ENCODE measurements at regions not wholly inside any gene's neighbourhood (a gene's known extent, or its start where the extent isn't known, plus 50 kb on each side); places are given as distances from the start of the nearest gene placed in this dataset.

GRCh38 chr15:95345867-95346266, 984.6 kb upstream of the NR2F2 start:
- Mint-ChIP-seq H3K9me3 (no peaks in the 10 kb centered on the region), H3K4me3 (no peak overlapping the region), H3K36me3 (peaks cover 0 to 5% (median 3%) of the 10 kb centered on the region in 3 donors), H3K27ac (no peak overlapping the region), H3K27me3 (ENCODE audit: low read depth in 3 of 3) (peaks cover 0 to 7% (median under 1%) of the 10 kb centered on the region in 3 donors), H3K4me1 (no peaks in the 10 kb centered on the region)
- DNase-seq, result no peak

DNA sequence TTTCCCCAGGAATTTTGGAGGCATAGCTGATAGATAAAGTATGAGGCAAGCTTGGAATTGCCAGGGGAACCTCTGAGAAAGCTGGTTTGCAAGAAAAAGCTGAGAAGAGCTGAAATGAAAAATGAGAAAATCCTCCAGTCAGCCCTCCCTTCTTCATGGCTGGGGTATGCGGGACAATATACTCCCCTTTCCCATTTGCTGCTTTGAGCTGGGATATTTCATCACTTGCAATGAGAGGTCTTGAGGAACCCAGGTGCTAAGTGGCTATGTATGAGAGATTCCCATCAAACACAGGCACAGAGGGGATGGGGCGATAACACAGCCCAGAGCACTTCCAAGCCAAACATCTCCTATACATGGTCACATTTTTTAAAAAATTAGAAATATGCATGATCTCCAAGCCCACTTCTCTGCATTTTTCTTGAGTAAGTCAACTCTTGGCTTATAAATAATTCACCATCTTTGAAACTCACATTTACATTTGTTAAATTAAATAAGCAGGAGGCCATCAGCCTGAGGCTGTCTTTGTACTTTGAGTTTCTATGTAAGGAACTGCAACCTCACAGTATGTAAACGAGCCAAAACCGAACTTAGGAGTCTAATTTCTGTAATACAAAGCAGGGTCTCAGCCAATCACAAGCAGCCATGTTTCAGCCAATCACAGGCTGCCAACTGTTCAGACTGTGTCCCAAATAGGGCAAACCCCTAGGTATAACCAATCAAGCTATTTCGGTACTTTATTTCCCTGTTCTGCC, 983.6 kb upstream of the NR2F2 start:
- Mint-ChIP-seq H3K27ac (no peak overlapping the region), H3K36me3 (peaks cover 0 to 5% (median 3%) of the 10 kb centered on the region in 3 donors), H3K4me3 (no peak overlapping the region), H3K9me3 (no peaks in the 10 kb centered on the region), H3K27me3 (ENCODE audit: low read depth in 3 of 3) (peaks cover 0 to 7% (median 0%) of the 10 kb centered on the region in 3 donors), H3K4me1 (no peaks in the 10 kb centered on the region)
- no peak for DNase-seq

DNA sequence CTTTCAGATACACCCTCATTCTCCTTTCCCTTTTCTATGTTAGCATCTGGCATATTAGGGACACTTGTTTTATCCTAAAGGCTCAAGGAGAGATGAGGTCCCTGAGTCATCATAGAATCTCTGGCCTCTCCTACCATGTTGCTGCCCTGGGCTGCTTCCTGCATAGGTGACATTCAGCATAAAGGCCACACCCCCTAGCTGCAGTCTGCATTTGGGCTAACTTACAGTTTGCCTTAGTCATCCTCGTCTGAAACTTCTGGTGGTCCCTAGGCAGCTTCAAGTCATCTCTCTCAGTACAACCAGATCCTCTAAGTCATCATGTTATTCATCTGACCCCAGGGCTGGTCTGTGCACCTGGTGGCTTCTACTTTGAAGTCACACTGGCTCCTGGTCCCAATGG, 982.7 kb upstream of the NR2F2 start:
- no peaks in the 10 kb centered on the region for H3K4me1 Mint-ChIP-seq
- no peak overlapping the region for H3K4me3 Mint-ChIP-seq
- H3K27ac Mint-ChIP-seq, result no peak overlapping the region
- peaks cover 0 to 5% (median 3%) of the 10 kb centered on the region in 3 donors for H3K36me3 Mint-ChIP-seq
- H3K27me3 Mint-ChIP-seq (ENCODE audit: low read depth in 3 of 3), result peaks cover 0 to 7% (median 0%) of the 10 kb centered on the region in 3 donors
- no peaks in the 10 kb centered on the region for H3K9me3 Mint-ChIP-seq
- DNase-seq, result no peak

- H3K4me3 Mint-ChIP-seq, result no peak overlapping the region
- no peaks in the 10 kb centered on the region for H3K4me1 Mint-ChIP-seq
- H3K9me3 Mint-ChIP-seq, result no peaks in the 10 kb centered on the region
- peaks cover 0 to 5% (median 3%) of the 10 kb centered on the region in 3 donors for H3K36me3 Mint-ChIP-seq
- DNase-seq, result no peak
- H3K27me3 Mint-ChIP-seq (ENCODE audit: low read depth in 3 of 3), result peaks cover 0 to 3% (median under 1%) of the 10 kb centered on the region in 3 donors
- H3K27ac Mint-ChIP-seq, result no peak overlapping the region
Measured at GRCh38 chr15:95350908-95351307, 979.6 kb upstream of the NR2F2 start.

DNA sequence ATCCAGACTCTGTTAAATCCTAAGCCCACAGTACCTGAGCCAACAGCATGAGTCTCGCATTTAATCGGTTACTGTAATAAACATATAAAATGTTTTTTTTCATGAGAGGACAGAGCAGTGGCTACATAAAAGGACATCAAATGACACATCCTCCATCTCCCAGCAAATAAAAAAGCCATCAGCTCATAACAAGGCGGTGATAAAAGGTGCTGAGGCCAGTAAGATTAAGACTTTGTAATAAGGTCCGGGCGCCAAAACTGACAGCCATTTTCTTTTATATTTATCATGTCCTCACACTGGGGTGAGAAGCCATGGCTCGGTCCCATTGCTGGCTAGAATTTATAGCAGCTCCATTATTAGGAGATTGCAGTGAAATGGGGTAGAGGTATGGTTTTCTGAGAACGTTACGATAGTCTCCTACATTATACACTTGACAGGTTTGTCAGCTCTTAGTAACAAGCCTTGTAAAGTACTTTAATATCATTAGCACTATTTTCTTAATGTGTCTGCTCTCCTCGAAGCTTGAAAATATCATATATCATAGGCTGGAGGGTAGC, 977.8 kb upstream of the NR2F2 start:
- H3K27ac Mint-ChIP-seq, result no peak overlapping the region
- no peaks in the 10 kb centered on the region for H3K9me3 Mint-ChIP-seq
- H3K4me1 Mint-ChIP-seq, result no peaks in the 10 kb centered on the region
- peaks cover 3 to 4% (median 3%) of the 10 kb centered on the region in 3 donors for H3K27me3 Mint-ChIP-seq (ENCODE audit: low read depth in 3 of 3)
- no peak for DNase-seq
- peaks cover 0 to 3% (median 0%) of the 10 kb centered on the region in 3 donors for H3K36me3 Mint-ChIP-seq
- H3K4me3 Mint-ChIP-seq, result no peak overlapping the region

- Mint-ChIP-seq H3K27me3 (ENCODE audit: low read depth in 3 of 3) (peaks cover 0 to 4% (median 3%) of the 10 kb centered on the region in 3 donors), H3K36me3 (peaks cover 0 to 3% (median 0%) of the 10 kb centered on the region in 3 donors), H3K27ac (no peak overlapping the region), H3K9me3 (no peaks in the 10 kb centered on the region), H3K4me3 (no peak overlapping the region), H3K4me1 (no peaks in the 10 kb centered on the region)
- no peak for DNase-seq
Measured at GRCh38 chr15:95353512-95353911, 977.0 kb upstream of the NR2F2 start.

DNA sequence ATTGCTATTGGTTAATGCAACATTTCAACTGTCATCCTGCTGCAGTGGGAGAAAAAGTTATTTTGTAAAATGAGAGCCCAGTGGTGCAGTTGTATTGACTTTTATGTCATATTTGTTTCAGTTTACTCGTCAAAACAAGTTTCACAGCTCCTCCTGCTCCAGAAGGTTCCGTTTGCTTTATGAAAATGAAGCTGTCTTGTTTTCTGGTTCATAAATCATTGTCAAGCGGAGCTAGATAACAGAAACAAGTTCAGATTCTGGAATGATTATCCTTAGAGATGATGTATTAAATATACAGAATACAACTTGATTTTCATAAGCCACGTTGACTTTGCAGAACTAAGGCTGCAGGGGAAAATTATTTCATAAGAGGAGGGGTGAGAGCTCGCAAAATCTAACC, 970.5 kb upstream of the NR2F2 start:
- peaks cover 5 to 24% (median 14%) of the 10 kb centered on the region in 6 donors for H3K9me3 Mint-ChIP-seq
- no peak overlapping the region for H3K4me3 Mint-ChIP-seq
- DNase-seq, result no peak
- no peaks in the 10 kb centered on the region for H3K4me1 Mint-ChIP-seq
- H3K27ac Mint-ChIP-seq, result no peak overlapping the region
- peaks cover 0 to 7% (median 7%) of the 10 kb centered on the region in 3 donors for H3K36me3 Mint-ChIP-seq
- H3K27me3 Mint-ChIP-seq (ENCODE audit: low read depth in 3 of 3), result peaks cover 4 to 9% (median 7%) of the 10 kb centered on the region in 3 donors

GRCh38 chr15:95362306-95362705, 968.2 kb upstream of the NR2F2 start:
- Mint-ChIP-seq H3K36me3 (peaks cover 0 to 7% (median 7%) of the 10 kb centered on the region in 3 donors), H3K4me1 (no peaks in the 10 kb centered on the region), H3K27ac (no peak overlapping the region), H3K4me3 (no peak overlapping the region), H3K9me3 (peaks cover 5 to 24% (median 14%) of the 10 kb centered on the region in 6 donors), H3K27me3 (ENCODE audit: low read depth in 3 of 3) (peaks cover 2 to 9% (median 7%) of the 10 kb centered on the region in 3 donors)
- no peak for DNase-seq

DNA sequence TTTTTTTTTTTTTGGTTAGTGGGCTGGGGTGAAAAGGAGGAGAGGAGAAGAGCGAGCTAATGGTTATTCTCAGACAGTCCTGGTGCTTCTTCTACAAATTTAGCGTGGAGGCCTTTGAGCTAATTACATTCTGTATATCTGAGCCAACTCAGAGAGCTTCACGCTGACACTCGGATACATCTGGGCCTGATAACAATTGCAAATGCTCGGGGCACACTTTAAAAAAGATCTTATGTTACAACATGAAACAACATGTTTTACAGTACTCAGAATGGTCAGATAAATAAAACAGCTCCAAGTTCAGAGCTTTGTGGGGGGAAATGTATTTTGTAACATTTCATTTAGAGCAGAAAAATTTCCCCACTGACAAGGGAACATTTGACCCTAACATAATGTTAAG, 966.9 kb upstream of the NR2F2 start:
- Mint-ChIP-seq H3K4me1 (no peaks in the 10 kb centered on the region), H3K4me3 (no peak overlapping the region), H3K27ac (no peak overlapping the region), H3K36me3 (peaks cover 0 to 7% (median 7%) of the 10 kb centered on the region in 3 donors), H3K9me3 (peaks cover 5 to 24% (median 14%) of the 10 kb centered on the region in 6 donors), H3K27me3 (ENCODE audit: low read depth in 3 of 3) (peaks cover 3 to 9% (median 3%) of the 10 kb centered on the region in 3 donors)
- DNase-seq, result no peak

DNA sequence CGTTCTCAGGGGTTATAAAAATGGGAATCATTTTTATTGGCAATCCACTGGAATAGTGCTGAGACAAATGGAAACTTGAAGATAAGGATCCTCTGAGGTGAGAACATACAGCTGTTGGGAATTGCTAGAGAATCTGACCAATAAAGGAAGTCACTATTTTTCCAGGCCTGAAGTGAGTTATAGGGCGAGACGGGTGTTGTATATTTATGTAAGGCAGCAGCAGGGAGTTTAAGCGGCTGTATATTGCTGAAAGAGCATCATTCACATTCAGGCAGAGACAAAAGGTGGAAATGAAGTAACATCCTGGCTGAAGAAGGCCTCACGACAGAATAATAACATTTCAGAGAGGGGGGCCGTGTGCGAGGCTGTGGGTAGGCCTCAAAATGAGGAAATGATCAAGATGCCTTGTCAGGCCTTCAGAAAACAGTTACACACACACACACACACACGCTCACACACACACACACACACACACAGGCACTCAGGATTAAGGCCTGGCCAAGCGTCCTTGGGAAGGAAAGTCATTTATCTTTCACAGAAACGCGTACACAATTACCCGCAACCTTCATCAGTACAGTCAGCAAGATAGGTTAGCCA, 964.9 kb upstream of the NR2F2 start:
- Mint-ChIP-seq H3K4me1 (no peaks in the 10 kb centered on the region), H3K27me3 (ENCODE audit: low read depth in 3 of 3) (peaks cover 3 to 9% (median 4%) of the 10 kb centered on the region in 3 donors)

DNA sequence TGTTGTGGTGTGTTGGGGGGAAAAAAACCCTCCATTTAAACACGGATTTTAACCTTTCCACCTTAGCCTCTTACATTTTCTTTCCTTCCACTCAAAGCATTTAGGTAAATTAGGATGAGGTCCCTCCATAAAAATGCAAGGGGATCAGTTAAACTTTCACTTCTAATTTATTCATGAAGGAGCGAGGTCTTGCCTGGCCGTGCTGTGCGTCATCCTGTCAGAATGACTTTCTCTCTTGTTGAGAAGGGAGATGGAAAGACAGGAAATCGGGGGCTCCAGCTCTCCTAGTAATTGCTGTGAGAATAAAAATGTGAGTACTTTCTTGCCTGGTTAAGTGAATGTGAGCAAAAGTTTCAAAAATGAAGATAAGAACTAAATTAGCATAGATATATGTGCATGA, 962.3 kb upstream of the NR2F2 start:
- Mint-ChIP-seq H3K4me1 (no peaks in the 10 kb centered on the region), H3K27ac (no peak overlapping the region), H3K4me3 (no peak overlapping the region), H3K36me3 (peaks cover 0 to 4% (median 0%) of the 10 kb centered on the region in 3 donors), H3K27me3 (ENCODE audit: low read depth in 3 of 3) (peaks cover 2 to 9% (median 2%) of the 10 kb centered on the region in 3 donors), H3K9me3 (peaks cover 0 to under 1% (median 0%) of the 10 kb centered on the region in 6 donors)
- no peak for DNase-seq

More for the DNA sequence above, 964.9 kb upstream of the NR2F2 start:
- Mint-ChIP-seq H3K4me3 (no peak overlapping the region), H3K9me3 (peaks cover 5 to 24% (median 14%) of the 10 kb centered on the region in 6 donors), H3K27ac (no peak overlapping the region), H3K36me3 (peaks cover 0 to 7% (median 7%) of the 10 kb centered on the region in 3 donors)
- no peak for DNase-seq

DNA sequence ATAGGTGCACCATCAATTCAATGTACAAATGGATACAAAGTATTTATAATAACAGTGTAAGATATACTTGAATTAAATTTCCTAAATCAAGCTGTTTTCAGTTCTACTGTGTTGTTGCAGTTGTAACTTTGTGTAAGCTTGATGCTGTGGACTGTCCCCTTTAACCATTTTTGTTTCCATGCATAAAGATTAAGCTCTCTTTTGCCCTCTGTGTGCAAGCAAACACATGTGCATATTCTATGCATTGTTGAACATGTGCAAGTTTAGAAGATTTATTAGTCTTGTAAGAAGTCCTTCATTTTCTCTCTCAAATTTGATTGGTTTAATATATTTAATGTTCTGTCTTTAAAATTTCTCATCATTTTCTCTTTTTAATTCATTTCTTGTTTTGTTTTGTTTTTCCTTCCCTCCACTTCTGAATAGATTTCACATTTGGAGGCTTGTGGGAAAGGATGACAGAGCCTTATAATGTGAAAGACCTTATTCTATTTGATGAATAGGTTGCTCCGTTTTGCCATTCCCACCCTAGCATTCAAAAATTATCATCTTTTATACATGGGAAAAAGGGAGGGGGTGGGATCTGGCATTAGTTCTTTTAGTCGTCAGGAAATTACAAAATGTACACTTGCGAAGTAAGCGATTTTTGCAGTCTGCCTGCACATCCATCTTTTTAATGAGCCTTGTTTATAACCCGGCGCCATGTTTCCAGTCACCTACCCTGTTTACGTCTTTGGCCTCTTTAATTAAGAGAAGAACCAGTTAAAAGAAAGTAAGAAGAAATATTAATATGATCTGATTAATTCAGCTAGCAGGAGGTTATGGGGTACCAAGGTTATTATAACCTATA, 961.5 kb upstream of the NR2F2 start:
- Mint-ChIP-seq H3K4me3 (no peak overlapping the region), H3K4me1 (no peaks in the 10 kb centered on the region), H3K27me3 (ENCODE audit: low read depth in 3 of 3) (peaks cover 2 to 9% (median 2%) of the 10 kb centered on the region in 3 donors), H3K9me3 (no peaks in the 10 kb centered on the region), H3K27ac (no peak overlapping the region), H3K36me3 (peaks cover 0 to 2% (median 0%) of the 10 kb centered on the region in 3 donors)
- no peak for DNase-seq

DNA sequence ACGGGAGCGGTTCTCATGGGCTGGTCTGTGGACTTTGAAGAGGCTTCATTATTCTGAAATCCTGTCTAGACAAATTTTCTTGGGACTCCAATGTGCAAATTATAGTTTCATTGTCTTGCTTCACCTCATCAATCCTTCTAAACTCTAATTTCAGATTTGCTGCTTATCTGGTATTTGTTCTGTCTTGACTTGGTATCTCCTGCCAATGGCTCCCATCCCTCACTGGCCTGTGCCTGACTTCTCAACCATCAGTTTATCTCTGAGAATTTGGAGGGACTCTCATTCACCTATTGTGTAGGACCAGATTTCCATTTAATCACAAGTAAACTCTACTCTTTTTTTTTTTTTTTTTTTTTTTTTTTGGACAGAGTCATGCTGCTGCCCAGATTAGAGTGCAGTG, 960.2 kb upstream of the NR2F2 start:
- Mint-ChIP-seq H3K4me3 (no peak overlapping the region), H3K9me3 (no peaks in the 10 kb centered on the region), H3K27ac (no peak overlapping the region), H3K27me3 (ENCODE audit: low read depth in 3 of 3) (peaks cover 2 to 10% (median 2%) of the 10 kb centered on the region in 3 donors), H3K4me1 (no peaks in the 10 kb centered on the region), H3K36me3 (no peaks in the 10 kb centered on the region)
- DNase-seq, result no peak

Measured in immature natural killer cell (primary cell).